Aorta (tissue), 5 donors: ENCODE measurements at regions not wholly inside any gene's neighbourhood (a gene's known extent, or its start where the extent isn't known, plus 50 kb on each side); places are given as distances from the start of the nearest gene placed in this dataset.

Experiments
- ATAC-seq: fragments of 200-7000 bp; cut with Tn5 transposase; one replicate; pipeline ENCODE4 v1.9.1; 2022; ENCODE audit warnings: moderate library complexity; ENCODE audit not compliant: low FRiP score
- DNase-seq, 2 donors: peaks; one replicate each; pipeline ENCODE4 v3.0.0-alpha.2; 2020
- H3K27ac ChIP-seq, 2 donors: one replicate each; pipeline ENCODE4 v1.5.1; 2013; ENCODE audit warnings: low read length in 2 of 2, mild to moderate bottlenecking in 2 of 2, moderate library complexity in 2 of 2, control low read depth in 1 of 2, inconsistent platforms in 1 of 2, low read depth in 1 of 2
- H3K27me3 ChIP-seq, 2 donors: one replicate each; pipeline ENCODE4 v1.6.1; 2013; ENCODE audit warnings: control low read depth in 1 of 2, low read length in 1 of 2, mild to moderate bottlenecking in 1 of 2, moderate library complexity in 1 of 2; ENCODE audit not compliant: insufficient read depth in 2 of 2, control insufficient read depth in 1 of 2
- H3K36me3 ChIP-seq, 2 donors: one replicate each; pipeline ENCODE4 v1.6.1; 2013; ENCODE audit warnings: control low read depth in 1 of 2, low read length in 1 of 2, mild to moderate bottlenecking in 1 of 2; ENCODE audit not compliant: insufficient read depth in 2 of 2, control insufficient read depth in 1 of 2
- H3K4me1 ChIP-seq, 2 donors: one replicate each; pipeline ENCODE4 v1.6.1; 2013; ENCODE audit warnings: low read length in 2 of 2, control low read depth in 1 of 2, mild to moderate bottlenecking in 1 of 2, moderate library complexity in 1 of 2; ENCODE audit not compliant: insufficient read depth in 2 of 2, control insufficient read depth in 1 of 2
- H3K4me3 ChIP-seq, 2 donors: one replicate each; pipeline ENCODE4 v1.5.1; 2013; ENCODE audit warnings: low read length in 2 of 2, control low read depth in 1 of 2, mild to moderate bottlenecking in 1 of 2
- H3K9me3 ChIP-seq: one replicate; pipeline ENCODE4 v1.6.1; 2013; ENCODE audit warnings: mild to moderate bottlenecking, low read length; ENCODE audit not compliant: control insufficient read depth
- WGBS, 2 donors: extraction: QIAGEN DNeasy Blood & Tissue Kit; methylation state at CpG; one replicate each; pipeline ENCODE4 v1.1.7; 2013; 5-methylcytosine and 5-hydroxymethylcytosine counted together
- intact Hi-C, 2 donors: fragments of 100-400 bp; cut with DNase I; formaldehyde crosslinking; loops; one replicate each; pipeline versions ENCODE4 v1.14.2 to v1.15.0; 2022
- donor health status: healthy with polysubstance abuse.
- donor health status: Bipolar disorder and iron deficiency.
- donor health status: DM: no; HTN: no; CAD: no.
- donor health status: DM: no; HTN: no; CAD: no.
- donor health status: DM: yes; HTN: yes; CAD: no.

DNA sequence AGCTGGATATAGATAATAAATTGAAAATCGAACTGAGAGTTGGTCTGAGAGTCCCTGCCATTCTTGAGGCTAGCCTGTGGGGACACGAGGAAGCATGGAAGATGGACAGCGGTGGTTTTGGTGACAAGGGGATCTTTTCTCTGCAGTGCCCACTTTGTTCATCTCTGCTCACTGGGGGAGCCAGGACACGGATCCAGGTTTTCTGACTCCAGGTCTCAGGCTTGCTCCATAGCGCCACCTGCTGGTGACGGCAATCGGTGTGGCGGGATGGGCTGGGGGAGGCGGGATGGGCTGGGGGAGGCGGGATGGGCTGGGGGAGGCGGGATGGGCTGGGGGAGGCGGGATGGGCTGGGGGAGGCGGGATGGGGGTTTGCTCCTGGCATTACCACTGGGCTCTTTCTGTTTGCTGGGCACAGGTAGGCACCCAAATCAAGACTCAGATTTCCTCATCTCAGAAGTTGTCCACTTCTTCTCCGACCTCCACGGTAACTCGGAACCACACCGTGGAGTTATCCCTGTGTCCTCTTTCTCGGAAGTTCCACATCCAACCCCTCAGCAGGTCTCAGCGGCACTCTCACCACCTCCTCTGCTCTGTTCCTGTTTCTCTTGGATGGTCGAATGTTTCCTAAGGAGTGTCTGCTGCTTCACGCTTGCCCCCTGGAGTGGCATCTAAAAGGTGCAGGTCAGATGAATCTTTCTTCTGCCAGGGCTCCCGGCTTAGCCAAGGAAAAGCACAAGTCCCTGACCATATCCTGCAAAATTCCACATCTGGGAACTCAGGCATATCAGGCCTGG, 142.4 kb downstream of the CYLD start:
- no peak for ATAC-seq
- DNase-seq: no peak
- Histone ChIP-seq H3K27me3 (no peaks in the 10 kb centered on the region), H3K4me1 (no peaks in the 10 kb centered on the region), H3K27ac (no peak overlapping the region), H3K4me3 (no peak overlapping the region), H3K9me3 (peaks cover 5% of the 10 kb centered on the region), H3K36me3 (no peaks in the 10 kb centered on the region)
- 45 to 48% methylated on average over 21 to 22 of the region's 22 CpGs for WGBS, 2 donors
- intact Hi-C loops: no loop called here

DNA sequence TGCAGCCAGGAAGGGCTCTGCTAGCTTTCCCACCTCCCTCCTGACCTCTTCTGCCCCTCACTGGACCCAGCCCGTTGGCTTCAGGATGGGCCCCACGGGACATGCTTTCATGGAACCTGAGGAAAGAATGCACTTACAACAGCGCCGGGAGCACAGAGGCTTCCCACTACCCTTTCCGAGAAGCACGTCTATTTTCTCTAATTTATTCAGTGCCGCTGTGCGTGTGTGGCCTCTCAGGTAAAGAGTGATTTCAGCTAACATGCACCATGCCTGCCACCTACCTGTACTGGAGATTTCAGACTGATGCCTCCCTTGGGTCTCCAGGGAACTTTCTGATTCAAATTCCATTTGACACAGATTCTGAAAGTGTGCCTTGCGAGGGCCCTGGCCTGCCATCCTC, 140.1 kb downstream of the CYLD start:
- no peak for ATAC-seq
- intact Hi-C loops: no loop called here
- Histone ChIP-seq H3K27ac (no peak overlapping the region), H3K4me1 (no peaks in the 10 kb centered on the region), H3K27me3 (no peaks in the 10 kb centered on the region), H3K9me3 (peaks cover 5% of the 10 kb centered on the region), H3K36me3 (no peaks in the 10 kb centered on the region), H3K4me3 (no peak overlapping the region)
- DNase-seq: no peak
- 70 to 83% methylated on average over 9 of the region's 9 CpGs for WGBS, 2 donors

DNA sequence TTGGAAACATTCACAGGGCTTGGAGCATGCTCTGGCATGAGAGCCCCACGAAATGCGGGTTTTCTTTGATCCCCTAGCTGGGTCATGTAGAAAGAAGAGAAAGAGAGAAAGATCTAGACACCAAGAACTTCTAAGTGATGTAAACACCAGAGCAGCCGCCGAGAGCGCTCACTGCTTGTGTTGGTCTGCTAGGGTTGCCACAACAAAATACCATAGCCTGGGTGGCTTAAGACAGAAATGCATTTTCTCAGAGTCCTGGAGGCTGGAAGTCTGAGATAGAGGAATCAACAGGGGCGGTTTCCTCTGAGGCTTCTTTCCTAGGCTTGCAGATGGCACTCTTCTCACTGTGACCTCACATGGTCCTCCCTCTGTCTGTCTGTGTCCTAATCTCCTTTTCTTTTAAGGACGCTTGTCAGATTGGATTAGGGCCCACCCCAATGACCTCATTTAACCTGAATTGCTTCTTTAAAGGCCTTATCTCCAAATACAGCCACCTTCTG, 139.5 kb downstream of the CYLD start:
- Histone ChIP-seq H3K27me3 (no peaks in the 10 kb centered on the region), H3K4me1 (no peaks in the 10 kb centered on the region), H3K27ac (no peak overlapping the region), H3K4me3 (no peak overlapping the region), H3K36me3 (no peaks in the 10 kb centered on the region), H3K9me3 (peaks cover 5% of the 10 kb centered on the region)
- 57 to 59% methylated on average over 7 of the region's 7 CpGs for WGBS, 2 donors
- intact Hi-C loops: no loop called here
- DNase-seq (no peak), ATAC-seq (no peak)

DNA sequence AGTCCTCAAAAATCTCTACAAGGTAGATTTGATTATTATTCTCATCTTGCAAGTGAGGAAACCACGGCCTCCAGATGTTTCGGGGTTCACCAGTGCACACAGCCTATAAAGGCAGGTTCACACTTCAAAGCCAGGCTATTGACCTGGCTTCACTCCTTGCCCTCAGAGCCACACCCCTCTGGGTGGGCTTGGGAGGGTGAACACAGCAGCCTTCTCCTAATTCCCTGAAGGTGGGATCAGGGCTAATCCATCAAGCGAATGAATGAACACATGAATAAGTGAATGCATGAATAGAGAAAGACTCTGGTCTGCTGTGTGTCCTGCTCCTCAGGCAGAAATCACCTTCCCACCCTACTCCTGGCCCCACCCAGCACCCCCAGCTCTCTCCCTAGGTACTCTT, 139.0 kb downstream of the CYLD start:
- H3K4me3 ChIP-seq: no peak overlapping the region
- H3K27me3 ChIP-seq: no peaks in the 10 kb centered on the region
- WGBS, 2 donors: 92 to 97% methylated on average over 3 of the region's 3 CpGs
- ATAC-seq (no peak), DNase-seq (no peak)
- H3K36me3 ChIP-seq: no peaks in the 10 kb centered on the region
- H3K9me3 ChIP-seq: peaks cover 5% of the 10 kb centered on the region
- no peaks in the 10 kb centered on the region for H3K4me1 ChIP-seq
- no peak overlapping the region for H3K27ac ChIP-seq
- intact Hi-C loops: no loop called here

DNA sequence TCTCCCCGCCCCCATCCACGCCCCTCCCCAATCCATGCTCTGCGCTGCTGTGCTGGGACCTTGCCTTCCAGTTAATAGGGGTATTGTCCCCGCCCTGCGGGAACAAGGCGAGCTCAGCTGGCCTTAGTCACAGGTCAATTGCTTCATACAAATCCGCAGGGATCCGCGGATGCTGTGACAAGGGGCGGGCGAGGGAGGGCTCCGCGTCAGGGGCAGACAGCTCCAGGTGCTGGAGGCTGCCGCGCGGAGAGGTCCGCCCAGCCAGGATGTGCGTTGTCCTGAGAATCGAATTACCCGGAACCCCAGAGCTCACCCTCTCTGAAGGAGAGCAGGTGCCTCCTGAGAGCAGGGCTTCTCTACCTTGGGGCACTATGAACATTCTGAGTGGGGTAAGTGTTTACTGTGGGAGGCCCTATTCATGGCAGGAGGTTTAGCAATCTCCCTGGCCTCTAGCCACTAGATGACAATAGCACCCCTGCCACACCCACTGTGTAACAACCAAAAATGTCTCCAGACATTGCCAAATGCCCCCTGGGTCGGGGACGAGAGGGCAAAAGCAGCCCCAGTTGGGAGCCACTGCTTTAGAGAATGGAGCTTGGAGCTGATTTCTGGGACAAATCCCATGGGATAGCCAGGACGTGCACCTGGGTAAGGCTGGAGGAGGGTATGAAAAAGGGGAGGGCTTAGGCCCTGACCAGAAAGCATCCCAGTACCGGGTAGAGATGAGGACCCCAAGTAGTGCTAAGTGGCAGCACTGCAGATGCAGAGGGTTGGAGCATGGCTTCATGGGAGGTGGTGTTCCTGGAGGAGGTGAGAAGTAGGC, 138.2 kb downstream of the CYLD start:
- H3K27ac ChIP-seq: no peak overlapping the region
- DNase-seq: no peak
- H3K9me3 ChIP-seq: peaks cover 5% of the 10 kb centered on the region
- 19 to 20% methylated on average over 24 of the region's 24 CpGs for WGBS, 2 donors
- intact Hi-C loops: no loop called here
- no peak overlapping the region for H3K4me3 ChIP-seq
- H3K27me3 ChIP-seq: no peaks in the 10 kb centered on the region
- no peaks in the 10 kb centered on the region for H3K4me1 ChIP-seq
- ATAC-seq: no peak
- no peaks in the 10 kb centered on the region for H3K36me3 ChIP-seq

DNA sequence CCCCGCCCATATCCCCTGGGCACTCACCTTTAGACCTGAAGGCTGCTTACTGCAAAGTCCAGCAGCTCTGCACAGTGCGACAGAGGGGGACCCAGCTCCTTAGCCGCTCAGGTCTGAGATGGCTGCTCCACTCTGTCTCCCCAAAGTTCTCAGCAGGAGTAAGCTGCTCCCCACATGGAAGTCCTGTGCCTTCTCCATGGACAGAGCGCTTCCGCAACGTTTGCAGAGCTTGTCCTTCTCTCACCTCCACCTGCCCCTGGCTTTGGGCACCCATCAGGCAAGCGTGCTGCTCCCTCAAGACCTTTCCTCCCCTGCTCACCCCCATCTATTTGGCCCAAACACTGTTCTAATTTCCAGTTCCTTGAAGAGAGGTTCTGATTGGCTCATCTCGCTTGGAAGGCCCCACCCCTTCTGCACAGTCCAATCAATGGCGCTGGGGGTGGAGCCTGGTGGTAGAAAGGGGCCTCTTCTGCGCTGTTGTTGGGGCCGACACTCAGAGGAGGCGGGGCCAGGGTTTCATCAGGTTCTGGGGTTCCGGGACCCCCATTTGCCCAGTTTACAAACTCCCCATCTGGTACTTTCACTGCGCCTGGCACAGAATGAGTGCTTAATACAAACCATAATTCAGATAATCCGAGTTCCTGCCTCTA, 137.2 kb downstream of the CYLD start:
- no peak for DNase-seq
- peak; percentile 39 for ATAC-seq
- intact Hi-C loops: no loop called here

DNA sequence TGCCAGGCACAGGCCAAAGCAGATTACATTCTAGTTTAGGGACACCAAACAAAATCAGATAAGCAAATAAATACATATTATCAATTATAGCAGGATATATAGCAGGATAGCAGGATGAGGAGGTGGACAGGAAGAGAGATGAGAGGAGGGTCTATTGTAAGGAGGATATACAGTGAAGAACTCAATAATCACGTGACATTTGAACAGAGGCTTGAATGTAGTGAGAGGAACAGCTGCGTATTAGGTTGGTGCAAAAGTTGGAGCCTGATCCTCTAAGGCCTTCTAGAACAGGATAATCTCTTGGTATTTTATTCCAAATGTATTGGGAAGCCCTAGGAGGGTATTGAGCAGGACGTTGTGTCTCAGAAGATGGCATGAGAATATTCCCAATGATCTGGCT, 136.7 kb downstream of the CYLD start:
- 74 to 81% methylated on average over 3 of the region's 3 CpGs for WGBS, 2 donors
- Histone ChIP-seq H3K9me3 (peaks cover 3% of the 10 kb centered on the region), H3K27me3 (no peaks in the 10 kb centered on the region), H3K4me1 (no peaks in the 10 kb centered on the region), H3K27ac (no peak overlapping the region), H3K36me3 (no peaks in the 10 kb centered on the region), H3K4me3 (no peak overlapping the region)
- intact Hi-C loops: no loop called here
- ATAC-seq (no peak), DNase-seq (no peak)

More for the DNA sequence above, 137.2 kb downstream of the CYLD start:
- Histone ChIP-seq H3K9me3 (peaks cover 4% of the 10 kb centered on the region), H3K27ac (no peak overlapping the region), H3K36me3 (no peaks in the 10 kb centered on the region), H3K4me3 (no peak overlapping the region), H3K27me3 (no peaks in the 10 kb centered on the region), H3K4me1 (no peaks in the 10 kb centered on the region)
- WGBS, 2 donors: 82 to 84% methylated on average over 15 of the region's 15 CpGs

DNA sequence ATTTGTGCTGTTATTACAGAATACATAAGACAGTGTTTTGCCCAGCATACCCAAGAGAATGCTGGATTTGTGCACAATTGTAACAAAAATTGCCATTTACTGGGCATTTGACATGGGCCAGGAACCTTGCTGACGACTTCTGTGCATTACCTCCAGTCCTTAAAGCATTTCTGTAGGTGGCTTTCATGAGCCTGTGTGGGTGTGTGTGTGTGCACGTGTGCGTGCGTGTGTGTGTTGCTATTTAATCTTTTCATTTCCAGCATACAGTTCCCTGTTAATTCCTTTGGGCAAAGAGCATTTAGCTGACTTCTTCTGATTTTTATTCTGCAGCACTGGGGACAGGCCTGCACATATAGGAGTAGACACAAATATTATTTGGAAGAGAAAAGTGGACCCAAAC, 134.4 kb downstream of the CYLD start:
- 78 to 81% methylated on average over 4 of the region's 4 CpGs for WGBS, 2 donors
- ATAC-seq (no peak), DNase-seq (no peak)
- Histone ChIP-seq H3K9me3 (no peaks in the 10 kb centered on the region), H3K4me1 (no peaks in the 10 kb centered on the region), H3K27ac (no peak overlapping the region), H3K36me3 (no peaks in the 10 kb centered on the region), H3K27me3 (no peaks in the 10 kb centered on the region), H3K4me3 (no peak overlapping the region)
- intact Hi-C loops: no loop called here
